Cardiac septum (tissue), 1 donor: ENCODE measurements at regions not wholly inside any gene's neighbourhood (a gene's known extent, or its start where the extent isn't known, plus 50 kb on each side); places are given as distances from the start of the nearest gene placed in this dataset.
"Not testable (repeated sequence)": the region's sequence is repeated elsewhere in the genome, so short reads cannot be mapped to it uniquely, and the experiment has no call there.

ENCODE experiments used
- DNase-seq: peaks from one replicate; pipeline ENCODE4 v3.0.0-alpha.2; 2020; ENCODE audit warnings: low spot score
- intact Hi-C: fragments of 100-400 bp; cut with DNase I; formaldehyde crosslinking; loops from one replicate; pipeline ENCODE4 v1.14.0; 2022
- donor health status: DM: no; HTN: no; CAD: no.

DNA sequence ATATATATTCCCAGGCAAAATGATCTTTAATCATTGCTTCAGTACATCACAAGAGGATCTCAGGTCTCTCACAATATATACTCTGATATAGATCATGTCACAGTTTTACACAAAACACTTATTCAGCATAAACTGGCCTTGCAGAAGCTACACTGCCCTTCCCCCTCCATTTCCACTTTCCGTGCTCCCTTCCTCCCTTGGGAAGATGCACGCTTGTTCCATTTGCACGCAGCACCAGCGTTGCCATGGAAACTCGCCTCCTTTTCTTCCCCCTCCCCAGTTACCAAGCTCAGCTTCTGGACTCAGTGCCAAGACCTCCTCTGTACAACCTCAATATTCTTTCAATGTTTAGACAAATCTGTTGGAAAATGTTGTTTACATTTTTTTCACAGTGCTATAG is 154.6 kb downstream of the RFPL4B start:
- intact Hi-C loops: no loop called here

DNA sequence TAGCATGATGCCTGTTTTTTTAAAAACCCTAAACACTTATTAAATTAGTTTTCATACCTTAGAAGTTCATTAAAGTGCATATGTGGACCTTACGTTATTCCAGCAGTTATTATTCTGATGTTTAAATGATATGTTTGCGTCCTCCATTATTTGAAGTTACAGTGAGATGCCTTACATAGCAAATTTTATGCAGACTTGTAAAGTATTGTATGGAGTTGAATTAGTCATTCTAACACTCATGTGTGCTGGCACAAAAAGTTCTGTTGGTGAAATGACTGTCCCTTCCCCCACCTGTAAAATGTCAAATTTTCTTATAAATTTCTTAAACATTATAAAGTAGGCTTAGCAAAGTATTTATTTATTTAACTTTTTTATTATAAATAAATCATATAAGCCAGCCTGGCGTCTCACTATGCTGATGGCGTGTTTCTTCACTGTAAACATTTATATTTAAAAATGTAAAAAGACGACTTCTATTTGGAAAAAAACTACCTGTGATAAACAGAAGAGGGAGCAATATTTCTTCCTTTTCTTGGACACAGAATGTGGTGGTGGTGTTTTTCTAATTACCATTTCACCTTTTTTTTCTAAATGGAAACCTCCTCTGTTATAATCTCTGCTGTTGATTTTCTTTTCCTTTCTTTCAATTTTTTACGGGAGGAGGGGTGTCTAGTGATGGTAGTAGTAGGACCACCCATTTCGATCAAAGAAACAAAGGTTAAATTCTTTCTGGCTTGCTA is 155.4 kb downstream of the RFPL4B start:
- intact Hi-C loops: no loop called here
- DNase-seq: no peak

More for the DNA sequence above, 154.6 kb downstream of the RFPL4B start:
- DNase-seq: no peak

DNA sequence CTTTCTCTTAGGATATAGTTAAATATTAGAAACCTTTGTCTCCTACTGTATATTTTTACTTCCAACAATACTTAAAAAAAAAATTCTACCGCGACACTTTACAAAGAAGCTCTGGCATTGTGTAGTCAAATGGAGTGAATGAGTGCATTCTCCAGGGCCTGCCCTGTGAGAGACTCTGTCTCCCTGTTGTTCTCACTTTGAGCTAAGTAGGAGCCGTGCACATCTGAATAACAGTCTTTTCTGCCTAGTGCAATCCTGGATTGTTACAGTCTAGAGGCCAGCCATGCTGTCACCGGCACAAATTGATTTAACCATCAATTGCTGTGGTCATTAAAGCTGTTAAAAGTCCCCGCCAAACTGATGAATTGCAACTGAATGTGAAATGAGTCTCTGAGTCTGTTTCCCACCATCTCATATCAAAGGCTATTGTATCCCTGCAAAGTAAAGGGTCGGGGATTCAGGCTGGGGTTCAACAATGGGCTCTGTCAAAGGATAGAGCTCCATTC is 156.0 kb downstream of the RFPL4B start:
- no peak for DNase-seq
- intact Hi-C loops: no loop called here

DNA sequence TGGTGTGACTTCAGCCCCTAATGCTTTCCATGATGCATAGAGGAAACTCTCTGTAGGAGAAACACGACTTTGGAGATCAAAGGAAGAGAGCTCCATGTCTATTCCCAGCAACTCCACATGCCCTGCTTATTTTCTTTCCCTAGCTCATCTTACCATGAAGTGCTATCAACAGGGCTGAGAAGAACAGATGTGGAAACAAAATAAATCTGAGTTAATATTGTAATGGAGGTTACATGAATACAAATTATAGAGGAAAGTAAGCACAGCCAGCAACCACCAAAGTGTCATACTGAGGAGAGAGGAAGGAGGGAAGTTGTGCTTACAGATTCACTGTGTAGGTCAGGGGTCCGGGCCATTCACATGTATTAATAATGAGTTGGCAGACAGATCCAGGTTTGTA is 157.5 kb downstream of the RFPL4B start:
- no peak for DNase-seq
- intact Hi-C loops: no loop called here

DNA sequence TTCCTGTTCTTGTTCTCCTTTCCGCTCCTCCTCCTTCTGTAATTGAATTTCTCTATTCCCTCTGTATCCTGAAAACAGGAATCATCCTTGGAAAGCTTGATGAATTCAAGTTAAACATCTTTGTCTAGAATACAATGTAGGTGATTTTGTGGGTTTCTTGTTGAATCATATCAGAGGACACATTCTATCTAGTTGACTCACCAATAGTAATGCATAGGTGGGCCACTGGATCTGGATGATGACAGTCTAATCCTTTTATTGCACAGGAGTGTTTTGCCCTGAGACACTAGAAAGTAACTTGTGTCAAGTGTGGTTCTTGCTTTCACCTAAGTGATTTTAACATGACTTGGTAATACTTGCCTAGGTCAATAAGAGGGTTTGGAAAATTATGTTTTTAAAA is 164.3 kb downstream of the RFPL4B start:
- intact Hi-C loops: no loop called here
- DNase-seq: no peak

DNA sequence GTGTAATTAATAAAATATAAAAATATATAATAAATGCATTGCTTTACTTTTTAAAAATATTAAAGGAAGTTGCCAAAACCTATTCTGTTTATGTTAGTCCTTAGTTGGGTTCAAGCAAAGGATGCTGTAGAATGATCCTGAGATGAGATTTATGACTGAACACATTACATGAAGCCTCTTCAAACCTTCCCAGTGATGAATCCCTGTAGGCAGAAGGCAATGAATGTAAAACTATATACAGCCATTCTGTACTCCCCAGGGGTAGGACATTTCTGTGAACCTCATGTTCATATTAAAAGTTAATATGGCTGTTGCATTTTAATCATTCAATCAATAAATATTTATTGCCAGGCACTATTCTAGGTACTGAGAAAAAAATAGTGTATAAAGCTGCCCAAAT is 166.0 kb downstream of the RFPL4B start:
- intact Hi-C loops: no loop called here
- no peak for DNase-seq

DNA sequence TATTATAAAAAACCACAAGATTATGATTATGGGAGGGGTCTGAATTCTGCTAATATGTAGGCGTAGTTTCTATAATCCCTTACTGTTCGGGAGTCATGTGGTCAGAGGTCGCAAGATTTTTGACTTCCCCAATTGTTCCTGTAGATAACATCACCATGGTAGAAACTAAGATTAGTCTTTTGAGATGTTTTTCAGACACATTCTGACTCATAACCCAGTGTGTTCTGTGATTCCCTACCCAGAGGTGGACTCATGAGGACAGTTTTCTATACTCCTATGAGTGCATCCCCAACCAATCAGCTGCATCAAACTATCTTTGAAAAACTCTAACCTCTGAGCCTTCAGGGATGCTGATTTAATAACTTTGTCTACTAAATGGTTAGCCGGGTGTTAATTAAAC is 175.5 kb downstream of the RFPL4B start:
- intact Hi-C loops: no loop called here
- no peak for DNase-seq

DNA sequence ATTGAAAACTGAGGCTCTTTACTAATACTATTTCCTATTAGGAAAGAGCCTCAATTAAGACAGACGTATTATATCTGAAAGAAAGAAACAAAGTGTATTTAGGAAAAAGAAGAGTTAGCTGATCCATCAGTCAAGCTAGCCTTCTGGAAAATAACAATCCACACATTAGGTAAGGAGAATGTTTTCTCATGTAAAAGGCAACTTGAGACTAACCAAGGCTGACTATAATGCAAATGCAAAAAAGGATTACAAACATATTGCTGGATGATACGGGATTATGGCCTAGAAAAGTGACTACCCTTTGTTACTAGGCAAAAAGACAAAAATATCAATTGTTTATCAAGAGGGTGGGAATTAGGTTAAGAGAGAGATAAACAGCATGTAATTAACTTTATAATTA is 176.9 kb downstream of the RFPL4B start:
- intact Hi-C loops: no loop called here
- DNase-seq: no peak

DNA sequence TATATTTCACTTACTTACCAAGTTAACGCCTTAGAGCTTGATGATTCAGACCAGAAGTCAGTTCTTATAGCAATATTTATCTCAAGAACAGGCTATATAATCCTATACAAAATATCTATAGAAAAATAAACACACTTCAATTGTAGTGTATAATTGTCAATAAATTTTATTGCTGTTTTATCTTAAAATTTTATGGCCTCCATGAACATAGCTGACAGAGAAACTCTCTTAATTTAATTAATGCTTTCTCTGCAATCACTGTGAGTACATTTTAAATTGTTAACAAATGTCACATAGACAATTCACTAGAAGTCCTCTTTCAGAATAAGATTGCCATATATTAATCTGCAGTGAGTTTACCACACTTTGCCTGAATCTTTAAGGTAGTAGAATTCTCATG is 178.6 kb downstream of the RFPL4B start:
- intact Hi-C loops: no loop called here
- no peak for DNase-seq

DNA sequence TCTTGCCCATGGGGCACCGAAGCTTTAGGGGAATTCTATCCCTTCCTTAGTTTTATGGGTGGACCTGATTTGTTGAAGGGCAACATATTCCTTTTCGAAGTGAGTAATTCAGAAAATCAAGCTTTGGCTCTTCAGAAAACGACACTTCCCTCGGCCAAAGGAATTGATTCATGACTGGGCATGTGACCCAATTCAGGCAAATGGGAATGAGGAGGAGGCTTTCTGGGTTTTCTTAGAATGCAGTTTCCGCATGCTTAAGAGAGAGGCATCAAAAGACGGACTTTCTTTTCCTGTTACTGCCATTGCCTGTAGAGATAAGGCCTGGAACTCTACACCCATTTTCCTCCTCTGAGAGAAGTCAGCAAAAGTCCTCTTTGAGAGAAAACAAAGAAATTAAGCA is 179.5 kb downstream of the RFPL4B start:
- intact Hi-C loops: no loop called here
- DNase-seq: no peak

DNA sequence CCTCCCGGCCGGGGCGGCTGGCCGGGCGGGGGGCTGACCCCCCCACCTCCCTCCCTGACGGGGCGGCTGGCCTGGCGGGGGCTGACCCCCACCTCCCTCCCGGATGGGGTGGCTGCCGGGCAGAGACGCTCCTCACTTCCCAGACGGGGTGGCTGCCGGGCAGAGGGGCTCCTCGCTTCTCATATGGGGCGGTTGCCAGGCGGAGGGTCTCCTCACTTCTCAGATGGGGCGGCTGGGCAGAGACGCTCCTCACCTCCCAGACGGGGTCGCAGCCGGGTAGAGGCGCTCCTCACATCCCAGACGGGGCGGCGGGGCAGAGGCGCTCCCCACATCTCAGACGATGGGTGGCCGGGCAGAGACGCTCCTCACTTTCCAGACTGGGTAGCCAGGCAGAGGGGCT is 181.2 kb downstream of the RFPL4B start:
- DNase-seq, intact Hi-C loops: not testable (repeated sequence)

DNA sequence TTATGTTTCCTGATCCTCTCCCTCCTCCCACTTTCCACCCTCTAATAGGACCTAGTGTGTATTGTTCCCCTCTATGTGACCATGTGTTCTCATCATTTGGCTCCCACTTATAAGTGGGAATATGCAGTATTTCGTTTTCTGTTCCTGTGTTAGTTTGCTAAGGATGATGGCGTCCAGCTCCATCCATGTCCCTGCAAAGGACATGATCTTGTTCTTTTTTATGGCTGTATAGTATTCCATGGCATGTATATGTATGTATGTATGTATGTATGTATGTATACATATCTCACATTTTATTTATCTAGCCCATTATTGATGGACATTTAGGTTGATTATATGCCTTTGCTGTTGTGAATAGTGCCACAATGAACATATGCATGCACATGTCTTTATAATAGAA is 188.7 kb downstream of the RFPL4B start:
- intact Hi-C loops: no loop called here
- no peak for DNase-seq

DNA sequence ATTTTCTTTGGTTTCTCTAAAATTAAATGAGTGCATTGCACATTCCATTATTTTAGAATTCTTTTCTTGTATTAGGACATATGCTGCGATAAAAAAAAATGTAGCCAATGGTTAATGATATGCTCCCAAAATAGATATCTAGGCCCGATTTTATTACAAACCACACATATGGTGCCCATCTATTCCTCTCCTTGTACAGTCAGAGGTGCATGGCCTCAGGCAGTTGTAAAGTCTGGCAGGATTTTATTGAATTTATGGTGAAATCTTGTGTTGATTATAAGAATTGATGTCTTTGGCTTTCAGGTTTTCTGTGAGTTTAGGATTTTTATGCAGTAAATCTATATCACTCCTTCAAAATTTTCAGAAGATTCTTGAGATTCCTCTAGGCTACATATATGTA is 192.2 kb downstream of the RFPL4B start:
- DNase-seq: no peak
- intact Hi-C loops: no loop called here

DNA sequence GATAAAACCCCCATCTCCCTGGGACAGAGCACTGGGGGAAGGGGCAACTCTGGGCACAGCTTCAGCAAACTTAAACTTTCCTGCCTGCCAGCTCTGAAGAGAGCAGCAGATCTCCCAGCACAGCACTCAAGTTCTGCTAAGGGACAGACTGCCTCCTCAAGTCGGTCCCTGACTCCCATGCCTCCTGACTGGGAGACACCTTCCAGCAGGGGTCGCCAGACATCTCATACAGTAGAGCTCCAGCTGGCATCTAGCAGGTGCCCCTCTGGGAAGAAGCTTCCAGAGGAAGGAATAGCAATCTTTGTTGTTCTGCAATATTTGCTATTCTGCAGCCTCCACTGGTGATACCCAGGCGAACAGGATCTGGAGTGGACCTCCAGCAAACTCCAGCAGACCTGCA is 194.7 kb downstream of the RFPL4B start:
- DNase-seq, intact Hi-C loops: not testable (repeated sequence)

DNA sequence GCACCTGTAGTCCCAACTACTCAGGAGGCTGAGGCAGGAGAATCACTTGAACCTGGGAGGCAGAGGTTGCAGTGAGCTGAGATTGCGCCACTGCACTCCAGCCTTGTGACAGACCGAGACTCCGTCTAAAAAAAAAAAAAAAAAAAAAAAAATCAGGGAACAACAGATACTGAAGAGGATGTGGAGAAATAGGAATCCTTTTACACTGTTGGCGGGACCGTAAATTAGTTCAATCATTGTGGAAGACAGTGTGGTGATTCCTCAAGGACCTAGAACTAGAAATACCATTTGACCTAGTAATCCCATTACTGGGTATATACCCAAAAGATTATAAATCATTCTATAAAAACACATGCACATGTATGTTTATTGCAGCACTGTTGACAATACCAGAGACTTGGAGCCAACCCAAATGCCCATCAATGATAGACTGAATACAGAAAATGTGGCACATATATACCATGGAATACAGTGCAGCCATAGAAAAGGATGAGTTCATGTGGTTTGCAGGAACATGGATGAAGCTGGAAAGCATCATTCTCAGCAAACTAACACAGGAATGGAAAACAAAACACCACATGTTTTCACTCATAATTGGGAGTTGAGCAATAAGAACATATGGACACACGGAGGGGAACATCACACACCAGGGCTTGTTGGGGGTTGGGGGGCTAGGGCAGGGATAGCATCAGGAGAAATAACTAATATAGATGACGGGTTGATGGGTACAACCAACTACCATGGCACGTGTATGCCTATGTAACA is 200.4 kb downstream of the RFPL4B start:
- intact Hi-C loops, DNase-seq: not testable (repeated sequence)

DNA sequence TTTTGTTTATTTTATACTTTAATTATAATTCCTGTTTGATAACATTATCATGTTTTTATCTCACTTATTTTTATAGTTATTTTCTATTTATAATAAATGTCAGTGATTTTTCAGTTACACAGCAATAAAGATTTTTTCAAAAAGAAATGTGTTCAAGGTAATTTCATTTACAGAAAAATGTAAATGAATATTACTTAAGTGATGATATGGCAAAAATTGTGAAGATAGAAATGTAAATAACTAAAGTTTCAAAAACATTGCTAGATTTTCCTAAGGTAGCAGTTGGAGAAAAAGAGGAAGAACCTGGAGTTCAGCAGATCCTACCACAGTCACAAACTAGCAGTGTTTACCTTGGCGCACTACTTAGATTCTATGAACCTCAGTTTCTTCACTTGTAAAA is 202.6 kb downstream of the RFPL4B start:
- intact Hi-C loops: no loop called here
- no peak for DNase-seq

DNA sequence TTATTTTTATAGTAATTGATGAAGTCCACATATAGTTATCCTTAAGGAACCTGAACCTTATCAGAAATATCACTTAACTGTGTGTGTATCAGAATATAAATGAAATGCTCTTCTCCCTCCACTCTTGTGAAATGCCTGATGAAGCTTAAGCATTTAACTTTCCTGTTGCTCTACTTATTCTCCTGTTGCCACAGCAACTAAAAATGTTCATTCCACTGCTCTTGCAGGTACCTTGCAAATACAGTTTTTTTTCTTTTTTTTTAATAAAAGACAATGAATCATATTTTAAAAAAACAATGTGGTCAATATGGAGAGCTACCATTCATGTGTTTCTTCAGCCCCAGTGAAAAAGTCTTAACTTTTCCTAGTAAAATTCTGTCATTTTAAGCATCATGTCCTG is 210.3 kb downstream of the RFPL4B start:
- intact Hi-C loops: no loop called here
- DNase-seq: no peak

DNA sequence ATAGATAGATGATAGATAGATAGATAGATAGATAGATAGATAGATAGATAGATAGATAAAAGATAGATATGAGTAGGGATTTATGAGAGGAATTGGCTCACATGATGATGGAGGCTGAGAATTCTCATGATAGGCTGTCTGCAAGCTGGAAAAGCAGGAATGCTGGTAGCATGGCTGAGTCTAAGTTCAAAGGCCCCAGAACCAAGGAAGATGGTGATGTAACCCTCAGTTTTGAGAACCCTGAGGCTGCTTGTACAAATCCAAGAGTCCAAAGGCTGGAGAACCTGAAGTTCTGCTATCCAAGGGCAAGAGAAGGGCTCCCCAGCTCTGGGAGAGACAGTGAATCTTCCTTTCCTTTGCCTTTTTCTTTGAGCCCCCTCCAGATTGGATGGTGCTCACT is 210.8 kb downstream of the RFPL4B start:
- DNase-seq: no peak
- intact Hi-C loops: no loop called here

DNA sequence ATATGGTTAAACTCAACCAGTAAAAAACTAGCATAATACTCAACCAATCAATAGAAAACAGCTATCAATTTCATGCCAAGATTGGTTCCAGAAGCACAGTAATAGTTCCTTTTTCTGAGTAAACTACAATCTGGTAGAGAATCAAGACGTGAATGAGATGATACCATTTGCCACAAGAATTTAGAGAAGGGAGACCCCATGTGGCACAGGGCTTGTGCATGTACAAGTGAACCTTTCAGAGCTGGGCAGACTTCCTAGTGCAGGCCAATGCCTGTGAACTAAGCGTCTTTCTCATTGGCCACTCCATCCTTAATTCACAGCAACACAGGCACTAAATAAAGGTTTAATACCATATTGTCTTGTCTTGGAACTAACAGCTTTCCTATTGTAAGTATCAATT is 213.5 kb downstream of the RFPL4B start:
- intact Hi-C loops: no loop called here
- DNase-seq: no peak

DNA sequence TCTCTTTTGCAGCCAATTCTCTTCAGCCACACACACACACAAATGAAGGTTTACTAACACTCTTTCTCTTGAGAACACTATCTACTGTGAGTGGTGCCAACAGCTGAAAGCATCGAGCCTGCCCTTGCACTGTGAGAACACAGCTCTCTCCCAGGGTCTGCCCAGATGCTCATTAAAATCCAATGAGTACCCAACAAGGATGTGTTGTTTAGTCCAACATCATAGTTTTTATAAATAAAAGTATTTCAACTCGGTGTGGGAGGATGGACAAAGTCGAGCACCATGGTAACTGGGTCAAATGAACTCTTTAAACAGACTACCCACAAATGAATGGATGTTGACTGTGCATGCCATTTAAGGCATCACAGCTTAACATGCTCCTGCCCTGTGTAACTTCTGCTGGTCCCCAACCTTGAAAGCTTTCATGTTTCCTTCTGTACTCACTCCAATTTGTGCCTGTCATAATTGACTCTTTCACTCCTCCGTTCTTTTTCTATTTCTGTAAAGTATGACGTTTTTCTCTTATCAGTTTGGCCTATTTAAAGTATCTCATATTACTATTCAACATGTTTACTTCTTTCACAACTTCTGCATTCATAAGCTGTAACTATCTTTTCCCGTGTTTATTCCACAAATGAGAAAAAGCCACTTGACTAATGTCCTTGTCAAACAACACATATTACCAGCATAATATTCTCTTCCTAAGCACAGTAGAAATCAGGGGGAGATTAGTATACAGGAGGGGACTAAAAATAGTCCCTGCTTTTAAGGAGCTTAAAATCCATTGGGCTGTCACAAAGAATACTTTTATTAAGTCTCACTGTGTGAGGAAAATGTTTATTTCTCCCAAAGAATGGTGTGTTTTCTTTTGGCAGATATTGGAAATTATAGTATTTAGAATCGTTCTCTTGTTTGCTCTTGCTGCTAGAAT is 215.4 kb downstream of the RFPL4B start:
- intact Hi-C loops: no loop called here
- no peak for DNase-seq
